ENCODE measurements at regions not wholly inside any gene's neighbourhood (a gene's known extent, or its start where the extent isn't known, plus 50 kb on each side); places are given as distances from the start of the nearest gene placed in this dataset.

GRCh38 chr16:9040800-9041412 lies 50.5 kb upstream of the HAPSTR1 start:
- Histone ChIP-seq H3K27me3 (no peaks in the 10 kb centered on the region), H3K4me3 (no peak overlapping the region), H3K4me1 (no peaks in the 10 kb centered on the region), H3K36me3 (replicated peaks in 1 of 2; ENCODE audit: insufficient read depth in 1 of 2, low read depth in 2 of 2) (no peaks in the 10 kb centered on the region), H3K9me3 (no peaks in the 10 kb centered on the region), H3K27ac (no peak overlapping the region)
- DNase-seq (no peak), ATAC-seq (no peak)
- intact Hi-C loops (cut with DNase I): no loop called here
- WGBS, 2 donors: 79 to 82% methylated on average over 12 of the region's 12 CpGs
- TF ChIP-seq CTCF (IDR thresholded peaks at IDR 0.05) (no peak), POLR2A (IDR thresholded peaks at IDR 0.05) (no peak)

Measured in body of pancreas (tissue), 4 donors.